ENCODE measurements at regions not wholly inside any gene's neighbourhood (a gene's known extent, or its start where the extent isn't known, plus 50 kb on each side); places are given as distances from the start of the nearest gene placed in this dataset.

DNA sequence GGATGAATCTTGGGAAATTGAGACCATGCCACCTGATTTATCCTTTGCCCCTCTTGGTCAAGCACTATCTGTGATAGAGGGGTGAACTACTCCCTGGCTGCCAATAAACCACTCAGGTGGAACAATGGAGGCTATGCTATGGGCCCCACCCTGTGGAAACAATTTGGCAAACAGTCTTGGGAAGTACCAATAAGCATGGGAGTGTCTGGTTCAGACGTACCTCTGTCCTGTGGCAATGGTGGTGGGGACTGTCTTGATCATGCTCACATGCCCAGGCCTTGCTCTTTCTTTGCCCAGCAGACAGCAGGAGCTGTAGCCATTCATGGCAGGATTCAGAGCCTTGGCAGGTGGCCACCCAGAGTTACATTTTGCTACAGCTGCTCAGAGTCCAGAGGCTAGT is 658.7 kb downstream of the KCNJ3 start:
- no peak for ATAC-seq
- intact Hi-C loops (cut with micrococcal nuclease), result no loop called here
- Mint-ChIP-seq H3K4me3 (no peak overlapping the region), H3K27me3 (ENCODE audit: low read depth in 2 of 2) (no peaks in the 10 kb centered on the region), H3K4me1 (no peaks in the 10 kb centered on the region), H3K36me3 (no peaks in the 10 kb centered on the region), H3K27ac (no peak overlapping the region), H3K9me3 (peaks cover 10 to 18% of the 10 kb centered on the region in 2 donors)
- Histone ChIP-seq H3K9me3 (ENCODE audit: control insufficient read depth, insufficient read depth, low read length) (peaks cover 9% of the 10 kb centered on the region), H3K27ac (ENCODE audit: low read length) (no peak overlapping the region), H3K27me3 (ENCODE audit: control insufficient read depth, insufficient read depth, low read length) (no peaks in the 10 kb centered on the region), H3K4me1 (ENCODE audit: control insufficient read depth, insufficient read depth, low read length) (no peaks in the 10 kb centered on the region), H3K4me3 (ENCODE audit: low read length) (no peak overlapping the region), H3K36me3 (ENCODE audit: control insufficient read depth, insufficient read depth, low read length) (no peaks in the 10 kb centered on the region)
- TF ChIP-seq, protein P1, sequence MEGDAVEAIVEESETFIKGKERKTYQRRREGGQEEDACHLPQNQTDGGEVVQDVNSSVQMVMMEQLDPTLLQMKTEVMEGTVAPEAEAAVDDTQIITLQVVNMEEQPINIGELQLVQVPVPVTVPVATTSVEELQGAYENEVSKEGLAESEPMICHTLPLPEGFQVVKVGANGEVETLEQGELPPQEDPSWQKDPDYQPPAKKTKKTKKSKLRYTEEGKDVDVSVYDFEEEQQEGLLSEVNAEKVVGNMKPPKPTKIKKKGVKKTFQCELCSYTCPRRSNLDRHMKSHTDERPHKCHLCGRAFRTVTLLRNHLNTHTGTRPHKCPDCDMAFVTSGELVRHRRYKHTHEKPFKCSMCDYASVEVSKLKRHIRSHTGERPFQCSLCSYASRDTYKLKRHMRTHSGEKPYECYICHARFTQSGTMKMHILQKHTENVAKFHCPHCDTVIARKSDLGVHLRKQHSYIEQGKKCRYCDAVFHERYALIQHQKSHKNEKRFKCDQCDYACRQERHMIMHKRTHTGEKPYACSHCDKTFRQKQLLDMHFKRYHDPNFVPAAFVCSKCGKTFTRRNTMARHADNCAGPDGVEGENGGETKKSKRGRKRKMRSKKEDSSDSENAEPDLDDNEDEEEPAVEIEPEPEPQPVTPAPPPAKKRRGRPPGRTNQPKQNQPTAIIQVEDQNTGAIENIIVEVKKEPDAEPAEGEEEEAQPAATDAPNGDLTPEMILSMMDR (IDR thresholded peaks at IDR 0.05), result no peak
- 86% methylated on average over 1 of the region's 1 CpG for WGBS (ENCODE audit: insufficient coverage)
- no peak for DNase-seq

DNA sequence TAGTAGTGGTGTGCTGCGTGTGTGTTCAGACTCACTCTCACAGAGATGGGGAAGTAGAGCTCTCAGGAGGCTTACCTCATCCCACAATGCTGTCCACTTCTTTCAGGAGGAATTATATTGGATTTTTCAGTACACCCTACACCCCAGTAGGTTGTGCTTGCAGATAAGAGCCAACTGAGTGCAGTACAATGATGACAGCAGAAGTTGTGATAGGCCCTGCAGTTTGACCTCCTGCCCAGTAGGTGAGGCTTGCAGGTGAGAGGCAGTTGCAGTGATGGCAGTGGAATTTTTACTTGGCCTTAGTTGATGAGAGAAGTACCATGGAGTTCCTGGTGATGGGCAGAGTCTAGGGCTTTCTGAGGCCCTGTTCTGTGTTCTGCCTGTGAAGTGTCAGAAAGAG is 657.8 kb downstream of the KCNJ3 start:
- Histone ChIP-seq H3K4me3 (ENCODE audit: low read length) (no peak overlapping the region), H3K27me3 (ENCODE audit: control insufficient read depth, insufficient read depth, low read length) (no peaks in the 10 kb centered on the region), H3K9me3 (ENCODE audit: control insufficient read depth, insufficient read depth, low read length) (peaks cover 9% of the 10 kb centered on the region), H3K36me3 (ENCODE audit: control insufficient read depth, insufficient read depth, low read length) (no peaks in the 10 kb centered on the region), H3K27ac (ENCODE audit: low read length) (no peak overlapping the region), H3K4me1 (ENCODE audit: control insufficient read depth, insufficient read depth, low read length) (no peaks in the 10 kb centered on the region)
- intact Hi-C loops (cut with micrococcal nuclease), result no loop called here
- DNase-seq (no peak), ATAC-seq (no peak)
- Mint-ChIP-seq H3K36me3 (no peaks in the 10 kb centered on the region), H3K9me3 (peaks cover 10 to 18% of the 10 kb centered on the region in 2 donors), H3K27ac (no peak overlapping the region), H3K4me1 (no peaks in the 10 kb centered on the region), H3K4me3 (no peak overlapping the region), H3K27me3 (ENCODE audit: low read depth in 2 of 2) (no peaks in the 10 kb centered on the region)
- no CpG with 5 or more reads among the region's 1 CpG for WGBS (ENCODE audit: insufficient coverage)
- TF ChIP-seq, protein P1 (IDR thresholded peaks at IDR 0.05), result no peak

DNA sequence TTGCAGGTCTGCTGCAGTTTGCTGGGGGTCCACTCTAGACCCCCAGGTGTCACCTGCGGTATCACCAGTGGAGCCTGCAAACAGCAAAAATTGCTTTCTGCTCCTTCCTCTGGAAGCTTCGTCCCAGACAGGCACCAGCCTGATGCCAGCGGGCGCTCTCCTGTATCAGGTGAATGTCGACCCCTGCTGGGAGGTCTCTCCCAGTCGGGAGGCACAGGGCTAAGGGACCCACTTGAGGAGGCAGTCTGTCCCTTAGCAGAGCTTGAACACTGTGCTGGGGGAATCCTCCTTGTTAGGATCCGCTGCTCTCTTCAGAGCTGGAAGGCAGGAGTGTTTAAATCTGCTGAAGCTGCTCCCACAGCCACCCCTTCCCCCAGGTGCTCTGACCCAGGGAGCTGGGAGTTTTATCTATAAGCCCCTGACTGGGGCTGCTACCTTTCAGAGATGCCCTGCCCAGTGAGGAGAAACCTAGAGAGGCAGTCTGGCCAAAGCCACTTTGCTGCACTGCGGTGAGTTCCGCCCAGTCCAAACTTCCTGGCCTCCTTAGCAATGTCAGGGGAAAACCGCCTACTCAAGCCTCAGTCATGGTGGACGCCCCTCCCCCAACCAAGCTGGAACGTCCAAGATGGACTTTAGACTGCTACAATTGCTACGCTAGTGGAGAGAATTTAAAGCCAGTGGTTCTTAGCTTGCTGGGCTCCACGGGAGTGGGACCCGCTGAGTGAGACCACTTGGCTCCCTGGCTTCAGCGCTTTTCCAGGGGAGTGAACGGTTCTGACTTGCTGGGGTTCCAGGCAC is 652.5 kb downstream of the KCNJ3 start:
- Mint-ChIP-seq H3K36me3 (no peaks in the 10 kb centered on the region), H3K27me3 (ENCODE audit: low read depth in 2 of 2) (no peaks in the 10 kb centered on the region), H3K4me1 (no peaks in the 10 kb centered on the region), H3K9me3 (peaks cover 14% of the 10 kb centered on the region in 2 donors), H3K27ac (no peak overlapping the region), H3K4me3 (no peak overlapping the region)
- no peak overlapping the region for H3K4me3 ChIP-seq (ENCODE audit: low read length)
- H3K4me1 ChIP-seq (ENCODE audit: control insufficient read depth, insufficient read depth, low read length), result no peaks in the 10 kb centered on the region
- no peak for ATAC-seq
- intact Hi-C loops (cut with micrococcal nuclease), result no loop called here
- H3K36me3 ChIP-seq (ENCODE audit: control insufficient read depth, insufficient read depth, low read length), result no peaks in the 10 kb centered on the region
- no peaks in the 10 kb centered on the region for H3K9me3 ChIP-seq (ENCODE audit: control insufficient read depth, insufficient read depth, low read length)
- WGBS (ENCODE audit: insufficient coverage), result 89% methylated on average over 17 of the region's 17 CpGs
- TF ChIP-seq, protein P1 (IDR thresholded peaks at IDR 0.05), result no peak
- H3K27me3 ChIP-seq (ENCODE audit: control insufficient read depth, insufficient read depth, low read length), result no peaks in the 10 kb centered on the region
- no peak for DNase-seq
- H3K27ac ChIP-seq (ENCODE audit: low read length), result no peak overlapping the region

DNA sequence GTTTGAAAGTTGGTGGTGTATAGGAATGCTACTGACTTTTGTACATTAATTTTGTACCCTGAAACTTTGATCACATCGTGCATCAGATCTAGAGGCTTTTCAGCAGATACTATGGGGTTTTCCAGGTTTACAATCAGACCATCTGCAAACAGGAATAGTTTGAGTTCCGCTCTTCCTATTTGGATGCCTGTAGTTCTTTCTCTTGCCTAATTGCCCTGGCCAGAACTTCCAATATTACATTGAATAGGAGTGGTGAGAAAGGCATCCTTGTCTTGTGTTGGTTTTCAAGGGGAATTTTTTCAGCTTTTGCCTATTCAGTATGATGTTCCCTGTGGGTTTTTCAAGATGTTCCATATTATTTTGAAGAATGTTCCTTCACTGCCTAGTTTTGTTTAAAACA is 633.5 kb downstream of the KCNJ3 start:
- H3K27ac ChIP-seq (ENCODE audit: low read length), result no peak overlapping the region
- Mint-ChIP-seq H3K36me3 (no peaks in the 10 kb centered on the region), H3K9me3 (peaks cover 10 to 11% of the 10 kb centered on the region in 2 donors), H3K27me3 (ENCODE audit: low read depth in 2 of 2) (no peaks in the 10 kb centered on the region), H3K4me1 (no peaks in the 10 kb centered on the region), H3K27ac (no peak overlapping the region), H3K4me3 (no peak overlapping the region)
- WGBS (ENCODE audit: insufficient coverage), result 96% methylated on average over 2 of the region's 2 CpGs
- TF ChIP-seq, protein P1 (IDR thresholded peaks at IDR 0.05), result no peak
- intact Hi-C loops (cut with micrococcal nuclease), result no loop called here
- H3K9me3 ChIP-seq (ENCODE audit: control insufficient read depth, insufficient read depth, low read length), result no peaks in the 10 kb centered on the region
- no peak overlapping the region for H3K4me3 ChIP-seq (ENCODE audit: low read length)
- no peak for DNase-seq
- no peaks in the 10 kb centered on the region for H3K27me3 ChIP-seq (ENCODE audit: control insufficient read depth, insufficient read depth, low read length)
- ATAC-seq, result no peak
- H3K36me3 ChIP-seq (ENCODE audit: control insufficient read depth, insufficient read depth, low read length), result no peaks in the 10 kb centered on the region
- no peaks in the 10 kb centered on the region for H3K4me1 ChIP-seq (ENCODE audit: control insufficient read depth, insufficient read depth, low read length)

All from natural killer cell (primary cell).